GM19452 (cell line): ENCODE measurements at regions not wholly inside any gene's neighbourhood (a gene's known extent, or its start where the extent isn't known, plus 50 kb on each side); places are given as distances from the start of the nearest gene placed in this dataset.

Experiments used
- ATAC-seq: cut with Tn5 transposase; IDR thresholded peaks from one replicate; pipeline ENCODE4 v1.9.1; 2021; ENCODE audit not compliant: unreplicated experiment

DNA sequence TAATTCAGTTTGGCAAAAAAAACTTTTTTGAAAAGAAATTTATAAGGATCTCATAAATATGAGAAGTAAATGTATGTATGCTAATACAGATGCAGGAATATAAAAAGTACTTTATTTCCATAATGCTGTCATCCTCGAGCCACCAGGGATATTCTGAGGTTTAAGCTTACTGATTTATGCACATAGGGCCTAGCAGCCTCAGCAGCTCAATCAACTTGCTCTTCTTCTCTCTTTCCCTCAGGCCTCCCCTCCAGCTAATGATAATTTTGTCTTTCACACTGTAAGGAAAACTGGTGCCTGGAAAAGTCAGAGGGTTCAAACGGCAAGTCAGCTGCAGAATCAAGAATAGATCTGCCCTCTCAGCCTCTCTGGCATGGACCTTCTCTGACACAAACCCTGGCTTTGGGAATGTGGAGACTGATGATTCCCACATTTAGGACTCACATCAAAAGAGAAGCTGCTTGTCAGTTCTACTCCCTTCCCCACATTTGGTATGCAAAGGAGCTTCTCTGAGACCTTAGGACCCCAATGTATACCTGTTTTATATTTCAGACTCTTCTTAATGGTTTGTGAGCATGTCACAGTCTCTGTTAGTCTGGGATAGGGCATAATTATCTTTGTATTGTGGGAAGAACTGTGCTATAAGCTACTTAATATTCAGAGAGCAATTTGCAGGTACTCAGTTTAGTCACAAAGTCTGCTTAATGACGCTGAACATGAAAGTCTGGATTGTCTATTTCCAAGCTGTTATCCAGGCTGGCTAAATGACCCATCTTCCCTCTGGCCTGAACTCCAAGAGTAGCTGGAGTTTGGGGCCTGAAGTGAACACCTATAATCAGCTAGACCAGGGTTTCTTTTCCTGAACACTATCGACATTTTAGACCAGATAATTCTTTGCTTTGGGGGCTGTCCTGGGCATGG, 52.1 kb upstream of the DIPK1A start:
- ATAC-seq: no peak

- no peak for ATAC-seq
These were observed 52.9 kb upstream of the DIPK1A start for GRCh38 chr1:93014168-93014567.

GRCh38 chr1:93015590-93015989, 54.3 kb upstream of the DIPK1A start:
- no peak for ATAC-seq

GRCh38 chr1:93016171-93016570, 54.9 kb upstream of the DIPK1A start:
- no peak for ATAC-seq

DNA sequence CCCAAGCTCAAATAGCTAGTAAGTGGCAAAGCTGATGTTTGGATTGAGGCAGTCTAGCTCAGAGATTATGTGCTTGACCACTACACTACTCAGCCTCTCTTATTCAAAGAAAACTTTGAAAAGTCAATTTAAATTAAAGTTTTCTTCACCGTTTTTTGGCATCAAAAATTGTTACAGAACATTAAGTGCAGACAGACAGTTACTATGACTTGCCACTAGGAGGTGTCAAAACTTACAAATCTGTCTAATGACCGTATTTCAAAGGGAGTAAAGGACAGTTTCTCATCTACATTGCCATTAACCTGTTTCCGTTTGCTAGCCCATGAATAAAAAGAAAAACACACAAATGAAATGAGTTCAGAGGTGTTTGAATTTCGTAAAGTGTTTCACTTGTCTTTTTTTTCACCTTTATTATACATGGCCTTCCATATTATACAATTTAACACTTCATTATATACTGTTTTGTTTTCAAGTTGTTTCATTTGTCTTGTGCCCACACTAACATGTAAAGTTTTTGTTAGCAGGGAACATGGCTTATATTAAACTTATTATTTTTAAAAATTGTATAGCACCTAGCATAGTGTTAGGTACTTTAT, 57.4 kb upstream of the MTF2 start:
- peak; percentile 66 for ATAC-seq

GRCh38 chr1:93022580-93022979, 56.5 kb upstream of the MTF2 start:
- ATAC-seq: no peak

DNA sequence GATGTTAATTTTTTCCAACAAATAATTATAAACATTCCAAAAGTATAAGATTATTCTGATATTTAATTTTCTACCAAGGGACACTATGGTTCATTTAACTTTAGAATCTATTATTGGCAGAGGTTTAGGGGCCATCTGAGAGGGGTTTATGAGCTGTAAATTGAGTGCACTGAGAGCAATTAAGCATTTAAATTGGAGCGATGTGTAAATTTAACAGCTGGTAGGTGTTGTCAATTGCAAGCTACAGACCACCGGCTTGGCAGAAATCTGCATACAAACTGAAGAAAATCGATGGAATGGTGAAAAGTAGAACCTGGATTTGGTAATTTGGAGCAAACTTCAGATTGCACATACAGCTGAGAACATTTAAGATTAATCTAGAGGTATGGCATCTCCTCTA, 55.8 kb upstream of the MTF2 start:
- no peak for ATAC-seq

- ATAC-seq: no peak
These were observed 53.5 kb upstream of the MTF2 start for GRCh38 chr1:93025572-93025971.

DNA sequence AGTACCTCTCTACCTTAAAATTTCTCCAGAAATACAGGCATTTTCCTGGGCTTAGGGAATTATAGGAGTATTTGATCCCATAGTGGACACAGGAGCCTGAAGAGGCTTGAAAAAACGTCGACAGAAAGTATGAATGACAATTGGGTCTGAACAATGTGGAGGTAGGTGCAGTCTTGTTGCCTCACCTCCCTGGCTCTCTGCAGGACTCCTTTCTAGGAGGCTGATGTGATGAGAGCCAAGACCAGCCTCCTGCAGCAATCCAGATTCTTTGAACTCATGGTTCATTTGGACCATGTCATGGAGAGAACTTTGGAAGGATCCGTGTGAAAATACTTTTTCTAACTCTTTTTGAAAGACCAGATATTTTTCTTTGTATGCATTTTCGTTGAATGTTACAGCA, 50.5 kb upstream of the MTF2 start:
- ATAC-seq: no peak
